Psoas muscle (tissue), 7 donors: ENCODE measurements at regions not wholly inside any gene's neighbourhood (a gene's known extent, or its start where the extent isn't known, plus 50 kb on each side); places are given as distances from the start of the nearest gene placed in this dataset.

Source experiments
- ATAC-seq, 4 donors: fragments of 200-7000 bp; cut with Tn5 transposase; one replicate each; pipeline ENCODE4 v1.9.1; 2020; ENCODE audit warnings: moderate library complexity in 3 of 4, mild to moderate bottlenecking in 2 of 4
- DNase-seq, 2 donors: peaks; one replicate each; pipeline ENCODE4 v3.0.0-alpha.2; 2020
- H3K27ac ChIP-seq: fragments of 200-600 bp; one replicate; pipeline ENCODE4 v1.8.0; 2022
- H3K27me3 ChIP-seq, 3 donors: fragments of 200-600 bp in 1 of 3; one replicate each; pipeline versions ENCODE4 v1.6.1 to v1.8.0; 2013 to 2022; ENCODE audit warnings: low read length in 2 of 3, mild to moderate bottlenecking in 2 of 3, moderate library complexity in 1 of 3; ENCODE audit not compliant: insufficient read depth in 3 of 3
- H3K36me3 ChIP-seq, 2 donors: fragments of 200-600 bp in 1 of 2; one replicate each; pipeline versions ENCODE4 v1.6.1 to v1.8.0; 2013 to 2022; ENCODE audit warnings: low read depth in 1 of 2, mild to moderate bottlenecking in 1 of 2, moderate library complexity in 1 of 2; ENCODE audit not compliant: insufficient read depth in 1 of 2
- H3K4me1 ChIP-seq: fragments of 200-600 bp; one replicate; pipeline ENCODE4 v1.8.0; 2022
- H3K4me3 ChIP-seq: fragments of 200-600 bp; one replicate; pipeline ENCODE4 v1.8.0; 2022; ENCODE audit warnings: mild to moderate bottlenecking
- H3K9me3 ChIP-seq: fragments of 200-600 bp; one replicate; pipeline ENCODE4 v1.8.0; 2022
- WGBS, 3 donors: extraction: QIAGEN DNeasy Blood & Tissue Kit; methylation state at CpG; one replicate each; pipeline versions ENCODE4 v1.1.6 to v1.1.7; 2013; 5-methylcytosine and 5-hydroxymethylcytosine counted together
- intact Hi-C, 2 donors: fragments of 100-400 bp; cut with DNase I; formaldehyde crosslinking; loops; one replicate each; pipeline versions ENCODE4 v1.11.0 to v1.14.2; 2022
- TF ChIP-seq, protein P1 (sequence below): fragments of 200-600 bp; IDR thresholded peaks from one replicate; pipeline ENCODE4 v1.8.0; 2022; ENCODE audit warnings: antibody characterized with exemption
- donor health status: healthy with polysubstance abuse.
- donor health status: DM: no; HTN: no; CAD: no; lungs with moderate emphysema.
- donor health status: Bipolar disorder and iron deficiency.
- donor health status: healthy.
- donor health status: DM: yes; HTN: yes; CAD: no.
- donor health status: DM: no; HTN: no; CAD: no.
- donor health status: DM: yes; HTN: yes; CAD: no.

DNA sequence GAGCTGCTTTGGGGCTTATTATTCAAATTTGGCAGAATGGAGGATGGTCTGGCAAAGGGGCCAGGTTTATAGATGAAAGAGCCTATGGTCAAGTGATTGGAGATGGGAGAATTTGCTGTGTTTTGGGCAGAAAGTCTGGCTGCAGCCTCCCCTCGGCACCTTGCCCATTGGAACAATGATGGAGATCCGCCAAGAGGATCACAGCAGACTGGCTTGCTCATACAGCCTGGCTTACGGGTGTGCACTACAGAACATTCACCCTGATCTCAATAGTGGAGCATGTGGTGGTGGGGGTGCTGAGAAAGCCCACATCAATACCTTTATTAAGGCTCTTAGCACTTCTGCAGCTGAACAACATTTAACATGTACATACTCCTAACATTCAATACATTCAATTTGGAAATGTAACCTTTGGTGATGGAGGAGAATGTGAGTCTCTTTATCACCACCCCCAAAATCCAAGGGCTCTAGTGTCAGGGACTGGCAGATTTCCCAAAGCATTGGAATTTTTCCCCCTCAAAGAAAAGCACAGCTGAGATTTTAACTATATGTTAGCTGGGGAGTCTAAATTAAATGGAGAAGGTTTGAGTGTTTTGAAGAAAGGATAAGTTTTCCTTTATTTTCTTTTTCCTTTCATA lies 118.4 kb upstream of the TMC3 start:
- intact Hi-C loops = no loop called here
- ATAC-seq (no peak), DNase-seq (no peak)
- Histone ChIP-seq H3K4me3 (no peak overlapping the region), H3K36me3 (no peaks in the 10 kb centered on the region), H3K9me3 (no peaks in the 10 kb centered on the region), H3K27ac (no peak overlapping the region), H3K27me3 (peaks cover 0 to 6% (median 0%) of the 10 kb centered on the region in 3 donors), H3K4me1 (no peaks in the 10 kb centered on the region)
- TF ChIP-seq, protein P1, sequence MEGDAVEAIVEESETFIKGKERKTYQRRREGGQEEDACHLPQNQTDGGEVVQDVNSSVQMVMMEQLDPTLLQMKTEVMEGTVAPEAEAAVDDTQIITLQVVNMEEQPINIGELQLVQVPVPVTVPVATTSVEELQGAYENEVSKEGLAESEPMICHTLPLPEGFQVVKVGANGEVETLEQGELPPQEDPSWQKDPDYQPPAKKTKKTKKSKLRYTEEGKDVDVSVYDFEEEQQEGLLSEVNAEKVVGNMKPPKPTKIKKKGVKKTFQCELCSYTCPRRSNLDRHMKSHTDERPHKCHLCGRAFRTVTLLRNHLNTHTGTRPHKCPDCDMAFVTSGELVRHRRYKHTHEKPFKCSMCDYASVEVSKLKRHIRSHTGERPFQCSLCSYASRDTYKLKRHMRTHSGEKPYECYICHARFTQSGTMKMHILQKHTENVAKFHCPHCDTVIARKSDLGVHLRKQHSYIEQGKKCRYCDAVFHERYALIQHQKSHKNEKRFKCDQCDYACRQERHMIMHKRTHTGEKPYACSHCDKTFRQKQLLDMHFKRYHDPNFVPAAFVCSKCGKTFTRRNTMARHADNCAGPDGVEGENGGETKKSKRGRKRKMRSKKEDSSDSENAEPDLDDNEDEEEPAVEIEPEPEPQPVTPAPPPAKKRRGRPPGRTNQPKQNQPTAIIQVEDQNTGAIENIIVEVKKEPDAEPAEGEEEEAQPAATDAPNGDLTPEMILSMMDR = no peak
- 15 to 17% (median 16%) methylated on average over 3 of the region's 3 CpGs for WGBS, 3 donors

DNA sequence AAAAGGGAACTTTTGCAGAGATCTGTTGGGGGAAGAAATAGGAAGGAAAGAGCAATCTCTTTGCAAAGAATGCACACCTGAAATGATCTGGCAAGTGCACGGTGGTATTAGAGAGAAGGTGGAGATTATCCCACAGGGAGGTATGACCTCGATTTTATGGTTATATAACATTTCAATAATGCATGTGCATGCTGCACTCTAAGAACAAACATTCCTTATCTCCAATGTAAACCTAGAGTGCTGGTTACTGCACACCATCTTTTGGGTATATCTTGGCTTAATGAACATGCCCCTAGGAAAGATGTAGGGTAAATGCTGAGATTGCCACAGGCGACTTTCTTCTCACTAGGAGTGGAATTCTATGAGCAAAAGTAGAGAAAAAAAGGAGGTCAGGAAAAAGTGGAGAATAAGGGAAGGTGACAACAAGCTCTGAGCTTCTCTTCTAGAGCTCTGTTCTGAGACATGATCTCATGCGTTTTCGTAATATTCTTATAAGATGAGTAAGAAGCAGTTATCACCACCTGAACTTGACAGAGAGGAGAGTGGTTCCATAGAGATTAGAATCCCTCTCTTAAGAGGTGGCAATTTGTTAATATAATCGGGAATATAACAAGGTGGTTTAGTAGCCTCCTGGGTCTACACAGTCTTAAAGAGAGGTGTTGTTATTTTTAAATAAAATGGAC lies 117.5 kb upstream of the TMC3 start:
- H3K36me3 ChIP-seq = no peaks in the 10 kb centered on the region
- DNase-seq = no peak
- peaks cover 0 to 6% (median 0%) of the 10 kb centered on the region in 3 donors for H3K27me3 ChIP-seq
- no peak overlapping the region for H3K4me3 ChIP-seq
- intact Hi-C loops = no loop called here
- TF ChIP-seq, protein P1 = no peak
- H3K9me3 ChIP-seq = no peaks in the 10 kb centered on the region
- no peak for ATAC-seq
- H3K4me1 ChIP-seq = no peaks in the 10 kb centered on the region
- H3K27ac ChIP-seq = no peak overlapping the region
- 38 to 47% (median 44%) methylated on average over 6 of the region's 6 CpGs for WGBS, 3 donors

DNA sequence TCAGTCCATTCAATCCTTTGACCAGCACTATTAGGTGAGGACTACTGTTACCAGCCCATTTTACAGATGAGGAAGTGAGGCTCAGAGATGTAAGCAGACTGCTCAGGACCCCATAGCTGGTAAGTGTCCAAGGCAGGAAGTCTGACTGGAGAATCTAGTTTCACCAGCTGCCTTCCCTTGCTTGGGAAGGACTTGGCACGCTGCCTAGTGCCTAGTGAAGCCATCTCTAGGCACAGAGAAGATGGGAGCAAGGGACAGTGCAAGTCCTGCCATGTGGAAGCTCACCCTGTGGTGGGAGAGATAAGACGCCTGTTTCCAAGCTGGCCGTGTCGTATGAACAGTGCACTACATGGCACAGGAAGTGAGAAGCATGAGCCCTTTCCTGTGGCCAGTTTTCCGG lies 111.8 kb upstream of the TMC3 start:
- intact Hi-C loops = no loop called here
- DNase-seq = no peak

DNA sequence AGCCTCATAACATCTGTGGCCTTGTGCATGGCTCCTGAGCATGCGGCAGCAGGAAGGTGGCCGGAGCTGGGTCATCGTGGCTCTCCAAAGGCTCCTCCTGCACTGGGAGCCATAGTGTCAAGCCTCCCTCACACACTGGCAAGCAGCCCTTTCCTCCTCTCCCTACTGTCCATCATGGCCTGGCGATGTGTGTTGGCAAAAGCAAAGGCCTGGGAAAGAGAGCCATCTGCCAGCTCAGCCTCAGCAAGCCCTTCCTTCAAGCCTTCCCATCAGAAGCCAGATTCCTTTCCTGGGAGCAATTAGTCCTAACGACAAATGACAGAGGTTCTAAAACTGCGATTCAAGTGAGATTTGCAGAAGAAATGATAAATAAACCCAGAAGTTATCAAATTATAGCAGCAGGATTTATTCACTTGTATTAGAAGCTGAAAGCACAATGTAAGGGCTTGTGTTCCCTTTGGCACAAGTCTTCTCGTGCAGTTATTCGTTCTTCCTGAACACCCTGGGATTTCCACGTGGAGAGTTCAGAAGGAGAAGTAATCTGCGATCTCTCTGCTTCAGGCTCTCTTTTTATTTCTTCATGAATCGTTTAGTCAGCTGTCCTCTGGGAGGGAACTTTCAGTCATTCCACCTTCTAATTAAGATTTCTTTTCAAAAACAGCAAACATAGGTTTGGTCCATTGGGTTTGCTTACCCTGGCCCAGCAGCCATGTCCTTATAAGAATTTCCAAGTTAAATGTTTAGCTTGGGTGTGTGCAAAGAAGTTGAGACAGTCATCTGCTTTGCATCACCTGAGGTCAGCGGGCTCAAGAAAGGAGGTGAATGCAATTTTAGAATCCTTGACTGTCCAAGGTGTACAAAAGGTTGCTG lies 110.3 kb upstream of the TMC3 start:
- Histone ChIP-seq H3K27me3 (peaks cover 0 to 3% (median 0%) of the 10 kb centered on the region in 3 donors), H3K4me3 (no peak overlapping the region), H3K4me1 (no peaks in the 10 kb centered on the region), H3K9me3 (no peaks in the 10 kb centered on the region), H3K36me3 (no peaks in the 10 kb centered on the region), H3K27ac (no peak overlapping the region)
- ATAC-seq (no peak), DNase-seq (no peak)
- 51 to 61% (median 52%) methylated on average over 12 of the region's 12 CpGs for WGBS, 3 donors
- intact Hi-C loops = loop anchor here in 1 of 2 donors (5.0 kb wide), 1 partner anchor 623 kb away; no protein-coding TSS in a partner anchor
- TF ChIP-seq, protein P1 = no peak

More for the DNA sequence above, 111.8 kb upstream of the TMC3 start:
- Histone ChIP-seq H3K4me3 (no peak overlapping the region), H3K36me3 (no peaks in the 10 kb centered on the region), H3K27ac (no peak overlapping the region), H3K27me3 (peaks cover 0 to 3% (median 0%) of the 10 kb centered on the region in 3 donors), H3K4me1 (no peaks in the 10 kb centered on the region), H3K9me3 (no peaks in the 10 kb centered on the region)
- TF ChIP-seq, protein P1 = no peak
- ATAC-seq = no peak
- WGBS, 3 donors = 60 to 68% (median 64%) methylated on average over 5 of the region's 5 CpGs
